Upper lobe of left lung (tissue), 6 donors: ENCODE measurements at regions not wholly inside any gene's neighbourhood (a gene's known extent, or its start where the extent isn't known, plus 50 kb on each side); places are given as distances from the start of the nearest gene placed in this dataset.

ENCODE experiments used
- ATAC-seq, 2 donors: fragments of 200-7000 bp; cut with Tn5 transposase; one replicate each; pipeline ENCODE4 v1.9.1; 2022; ENCODE audit warnings: mild to moderate bottlenecking in 2 of 2, moderate library complexity in 2 of 2; ENCODE audit not compliant: low FRiP score in 2 of 2
- DNase-seq, 2 donors: peaks; one replicate each; pipeline ENCODE4 v3.0.0-alpha.2; 2019 to 2020
- H3K27ac ChIP-seq, 4 donors: fragments of 200-600 bp; sonication (generic); one replicate each; pipeline ENCODE4 v1.5.1; 2016 to 2019
- H3K27me3 ChIP-seq, 4 donors: fragments of 200-600 bp; sonication (generic); one replicate each; pipeline ENCODE4 v1.5.1; 2017 to 2019
- H3K36me3 ChIP-seq, 4 donors: fragments of 200-600 bp; sonication (generic); one replicate each; pipeline ENCODE4 v1.5.1; 2016 to 2019
- H3K4me1 ChIP-seq, 4 donors: fragments of 200-600 bp; sonication (generic); one replicate each; pipeline ENCODE4 v1.5.1; 2018 to 2019
- H3K4me3 ChIP-seq, 4 donors: fragments of 200-600 bp; sonication (generic); one replicate each; pipeline ENCODE4 v1.5.1; 2017 to 2019; ENCODE audit warnings: mild to moderate bottlenecking in 2 of 4, moderate library complexity in 1 of 4
- H3K9me3 ChIP-seq, 4 donors: fragments of 200-600 bp; sonication (generic); one replicate each; pipeline ENCODE4 v1.5.1; 2018 to 2019
- EP300 ChIP-seq, 4 donors: sonication (generic); formaldehyde crosslinking; IDR thresholded peaks; one replicate each; pipeline ENCODE4 v1.5.1; 2017; ENCODE audit warnings: antibody characterized with exemption in 4 of 4, control low read depth in 2 of 4
- POLR2A ChIP-seq, 4 donors: fragments of 450-650 bp; IDR thresholded peaks; one replicate each; pipeline ENCODE4 v1.5.1; 2016 to 2017; ENCODE audit warnings: antibody characterized with exemption in 4 of 4, mild to moderate bottlenecking in 2 of 4
- POLR2AphosphoS5 ChIP-seq, 2 donors: sonication (generic); formaldehyde crosslinking; IDR thresholded peaks; one replicate each; pipeline ENCODE4 v1.5.1; 2017; ENCODE audit warnings: antibody characterized with exemption in 2 of 2
- WGBS, 2 donors: methylation state at CpG; one replicate each; pipeline ENCODE4 v1.1.5; 2017 to 2018; 5-methylcytosine and 5-hydroxymethylcytosine counted together
- TF ChIP-seq, protein P1 (sequence below), 6 experiments: fragments of 450-650 bp in 4 of 6; fragments of 200-600 bp in 2 of 6; sonication (generic) in 2 of 6; IDR thresholded peaks; one replicate each; pipeline ENCODE4 v1.5.1; 2016 to 2019; ENCODE audit warnings: antibody characterized with exemption in 6 of 6
- donor health status: DM: no; HTN: no; CAD: no; lungs with moderate emphysema.
- donor health status: DM: no; HTN: yes; CAD: no; lungs with severe emphysema.

- 56% methylated on average over 1 of the region's 2 CpGs; no CpG with 5 or more reads in 1 of the 2 donors for WGBS, 2 donors
- no peak for DNase-seq
- no peaks in the 10 kb centered on the region for H3K9me3 ChIP-seq
- no peak overlapping the region for H3K27ac ChIP-seq
- H3K27me3 ChIP-seq: no peaks in the 10 kb centered on the region
- TF ChIP-seq POLR2A (IDR thresholded peaks at IDR 0.05): no peak
- H3K4me3 ChIP-seq: no peak overlapping the region
- no peaks in the 10 kb centered on the region for H3K36me3 ChIP-seq
- ATAC-seq: no peak
- peaks cover 0 to 3% (median 0%) of the 10 kb centered on the region in 4 donors for H3K4me1 ChIP-seq
Measured at GRCh38 chrY:19573646-19574045, 170.9 kb downstream of the KDM5D start.

GRCh38 chrY:19570999-19571398, 173.5 kb downstream of the KDM5D start:
- Histone ChIP-seq H3K4me1 (peaks cover 0 to 5% (median 0%) of the 10 kb centered on the region in 4 donors), H3K36me3 (no peaks in the 10 kb centered on the region), H3K27me3 (no peaks in the 10 kb centered on the region), H3K27ac (no peak overlapping the region), H3K4me3 (no peak overlapping the region), H3K9me3 (no peaks in the 10 kb centered on the region)
- no peak for DNase-seq
- no peak for ATAC-seq
- whole genome bisulfite sequencing, 2 donors: 50% methylated on average over 1 of the region's 2 CpGs; no CpG with 5 or more reads in 1 of the 2 donors
- TF ChIP-seq POLR2AphosphoS5 (IDR thresholded peaks at IDR 0.05) (no peak), POLR2A (IDR thresholded peaks at IDR 0.05) (no peak), EP300 (IDR thresholded peaks at IDR 0.05) (no peak)
- TF ChIP-seq, protein P1, sequence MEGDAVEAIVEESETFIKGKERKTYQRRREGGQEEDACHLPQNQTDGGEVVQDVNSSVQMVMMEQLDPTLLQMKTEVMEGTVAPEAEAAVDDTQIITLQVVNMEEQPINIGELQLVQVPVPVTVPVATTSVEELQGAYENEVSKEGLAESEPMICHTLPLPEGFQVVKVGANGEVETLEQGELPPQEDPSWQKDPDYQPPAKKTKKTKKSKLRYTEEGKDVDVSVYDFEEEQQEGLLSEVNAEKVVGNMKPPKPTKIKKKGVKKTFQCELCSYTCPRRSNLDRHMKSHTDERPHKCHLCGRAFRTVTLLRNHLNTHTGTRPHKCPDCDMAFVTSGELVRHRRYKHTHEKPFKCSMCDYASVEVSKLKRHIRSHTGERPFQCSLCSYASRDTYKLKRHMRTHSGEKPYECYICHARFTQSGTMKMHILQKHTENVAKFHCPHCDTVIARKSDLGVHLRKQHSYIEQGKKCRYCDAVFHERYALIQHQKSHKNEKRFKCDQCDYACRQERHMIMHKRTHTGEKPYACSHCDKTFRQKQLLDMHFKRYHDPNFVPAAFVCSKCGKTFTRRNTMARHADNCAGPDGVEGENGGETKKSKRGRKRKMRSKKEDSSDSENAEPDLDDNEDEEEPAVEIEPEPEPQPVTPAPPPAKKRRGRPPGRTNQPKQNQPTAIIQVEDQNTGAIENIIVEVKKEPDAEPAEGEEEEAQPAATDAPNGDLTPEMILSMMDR (IDR thresholded peaks at IDR 0.05): no peak

DNA sequence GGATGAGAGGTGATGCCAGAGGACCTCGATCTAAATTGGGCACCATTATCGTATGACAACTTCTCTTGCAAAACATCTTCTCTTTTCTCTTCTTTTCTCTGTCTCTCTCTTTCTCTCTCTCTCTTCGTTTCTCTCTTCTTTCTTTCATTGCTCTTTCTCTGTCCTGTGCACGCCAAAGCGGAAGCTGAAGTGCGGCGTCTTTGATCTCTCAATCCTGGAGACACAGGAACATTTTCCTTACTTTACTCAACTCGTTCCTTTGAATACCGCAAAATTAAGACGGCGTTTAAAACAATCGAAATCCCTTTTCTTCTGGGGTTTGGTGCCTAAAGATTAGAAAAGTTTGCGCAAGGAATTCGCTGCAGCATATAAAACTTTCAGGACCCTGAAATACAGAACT, 176.6 kb downstream of the KDM5D start:
- Histone ChIP-seq H3K36me3 (no peaks in the 10 kb centered on the region), H3K27ac (peak overlapping the region in 2 of 4 donors; percentile 85 to 88), H3K4me1 (peaks cover 0 to 5% (median 0%) of the 10 kb centered on the region in 4 donors), H3K9me3 (no peaks in the 10 kb centered on the region), H3K4me3 (peak overlapping the region in 2 of 4 donors; percentile 71 to 79), H3K27me3 (no peaks in the 10 kb centered on the region)
- 2% methylated on average over 14 of the region's 14 CpGs; no CpG with 5 or more reads in 1 of the 2 donors for WGBS, 2 donors
- no peak for DNase-seq
- TF ChIP-seq POLR2AphosphoS5 (IDR thresholded peaks at IDR 0.05) (no peak), POLR2A (IDR thresholded peaks at IDR 0.05) (no peak), EP300 (IDR thresholded peaks at IDR 0.05) (no peak)
- TF ChIP-seq, protein P1 (IDR thresholded peaks at IDR 0.05): no peak
- ATAC-seq: peak in 1 of 2 donors; percentile 40

GRCh38 chrY:19567051-19567921, 177.2 kb downstream of the KDM5D start:
- TF ChIP-seq, protein P1 (IDR thresholded peaks at IDR 0.05): peak in 1 of 6 experiments; percentile 10
- no peak for TF ChIP-seq POLR2A (IDR thresholded peaks at IDR 0.05)
- DNase-seq (peak in 1 of 2 donors; percentile 82), ATAC-seq (peak in 1 of 2 donors; percentile 99)
- H3K4me3 ChIP-seq: peak overlapping the region in 2 of 4 donors; percentile 71 to 79
- H3K27ac ChIP-seq: peak overlapping the region in 2 of 4 donors; percentile 85 to 88
- WGBS, 2 donors: 0% methylated on average over 4 of the region's 53 CpGs; no CpG with 5 or more reads in 1 of the 2 donors
- no peaks in the 10 kb centered on the region for H3K36me3 ChIP-seq
- H3K27me3 ChIP-seq: no peaks in the 10 kb centered on the region
- H3K9me3 ChIP-seq: no peaks in the 10 kb centered on the region
- H3K4me1 ChIP-seq: peaks cover 0 to 5% (median 0%) of the 10 kb centered on the region in 4 donors

DNA sequence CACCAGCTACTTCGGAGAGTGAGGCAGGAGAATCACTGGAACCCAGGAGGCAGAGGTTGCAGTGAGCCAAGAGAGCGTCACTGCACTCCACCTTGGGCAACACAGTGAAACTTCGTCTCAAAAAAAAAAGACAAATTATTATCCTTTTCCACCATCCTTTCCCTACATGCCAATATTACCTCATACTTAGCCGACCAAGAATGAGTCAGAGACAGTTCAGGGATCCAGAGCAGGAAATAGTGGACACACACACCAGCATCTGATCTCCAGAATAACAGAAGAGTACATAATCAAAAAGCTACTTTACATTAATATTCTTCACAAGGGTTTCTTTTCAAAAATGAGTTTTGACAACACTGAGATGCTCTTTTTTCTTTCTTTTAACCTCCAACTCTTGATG, 185.4 kb downstream of the KDM5D start:
- no peak overlapping the region for H3K27ac ChIP-seq
- H3K4me3 ChIP-seq: no peak overlapping the region
- H3K36me3 ChIP-seq: no peaks in the 10 kb centered on the region
- H3K4me1 ChIP-seq: no peaks in the 10 kb centered on the region
- WGBS, 2 donors: 89% methylated on average over 4 of the region's 4 CpGs; no CpG with 5 or more reads in 1 of the 2 donors
- DNase-seq (no peak), ATAC-seq (no peak)
- no peaks in the 10 kb centered on the region for H3K27me3 ChIP-seq
- H3K9me3 ChIP-seq: no peaks in the 10 kb centered on the region
- TF ChIP-seq POLR2A (IDR thresholded peaks at IDR 0.05) (no peak), POLR2AphosphoS5 (IDR thresholded peaks at IDR 0.05) (no peak), EP300 (IDR thresholded peaks at IDR 0.05) (no peak)
- TF ChIP-seq, protein P1 (IDR thresholded peaks at IDR 0.05): no peak
